Fibroblast of villous mesenchyme (primary cell): ENCODE measurements at regions not wholly inside any gene's neighbourhood (a gene's known extent, or its start where the extent isn't known, plus 50 kb on each side); places are given as distances from the start of the nearest gene placed in this dataset.

Source experiments
- DNase-seq: peaks from one replicate; pipeline ENCODE4 v3.0.0-alpha.2; 2010; ENCODE audit warnings: low read depth
- H3K4me3 ChIP-seq: 2 replicates; pipeline ENCODE4 v1.5.1; 2011; ENCODE audit warnings: low read depth, mild to moderate bottlenecking, low read length
- TF ChIP-seq, protein P1 (sequence below): IDR thresholded peaks from 2 replicates; pipeline ENCODE4 v1.5.1; 2012; ENCODE audit warnings: low read depth, mild to moderate bottlenecking, low read length; ENCODE audit not compliant: insufficient read depth

DNA sequence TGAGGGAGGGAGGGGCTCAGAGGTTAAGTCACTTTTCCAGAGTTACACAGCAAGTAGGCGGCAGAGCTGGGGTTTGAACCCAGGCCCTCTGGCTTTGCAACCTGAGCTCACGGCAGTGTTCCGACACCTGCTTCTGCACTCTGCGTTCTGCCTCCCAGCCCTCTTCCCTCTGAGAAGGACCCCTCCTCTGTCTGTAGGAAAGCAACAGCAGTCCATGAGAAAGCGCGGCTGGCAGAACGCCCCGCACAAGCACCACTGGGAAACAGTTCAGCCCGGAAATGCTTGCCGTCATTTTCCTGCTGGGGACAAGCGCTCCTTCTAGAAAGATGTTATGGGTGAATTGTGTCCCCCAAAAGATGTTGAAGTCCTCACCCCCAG lies 241.1 kb downstream of the NPHP4 start:
- DNase-seq, result no peak
- TF ChIP-seq, protein P1, sequence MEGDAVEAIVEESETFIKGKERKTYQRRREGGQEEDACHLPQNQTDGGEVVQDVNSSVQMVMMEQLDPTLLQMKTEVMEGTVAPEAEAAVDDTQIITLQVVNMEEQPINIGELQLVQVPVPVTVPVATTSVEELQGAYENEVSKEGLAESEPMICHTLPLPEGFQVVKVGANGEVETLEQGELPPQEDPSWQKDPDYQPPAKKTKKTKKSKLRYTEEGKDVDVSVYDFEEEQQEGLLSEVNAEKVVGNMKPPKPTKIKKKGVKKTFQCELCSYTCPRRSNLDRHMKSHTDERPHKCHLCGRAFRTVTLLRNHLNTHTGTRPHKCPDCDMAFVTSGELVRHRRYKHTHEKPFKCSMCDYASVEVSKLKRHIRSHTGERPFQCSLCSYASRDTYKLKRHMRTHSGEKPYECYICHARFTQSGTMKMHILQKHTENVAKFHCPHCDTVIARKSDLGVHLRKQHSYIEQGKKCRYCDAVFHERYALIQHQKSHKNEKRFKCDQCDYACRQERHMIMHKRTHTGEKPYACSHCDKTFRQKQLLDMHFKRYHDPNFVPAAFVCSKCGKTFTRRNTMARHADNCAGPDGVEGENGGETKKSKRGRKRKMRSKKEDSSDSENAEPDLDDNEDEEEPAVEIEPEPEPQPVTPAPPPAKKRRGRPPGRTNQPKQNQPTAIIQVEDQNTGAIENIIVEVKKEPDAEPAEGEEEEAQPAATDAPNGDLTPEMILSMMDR, result no peak
- no peak overlapping the region for H3K4me3 ChIP-seq

DNA sequence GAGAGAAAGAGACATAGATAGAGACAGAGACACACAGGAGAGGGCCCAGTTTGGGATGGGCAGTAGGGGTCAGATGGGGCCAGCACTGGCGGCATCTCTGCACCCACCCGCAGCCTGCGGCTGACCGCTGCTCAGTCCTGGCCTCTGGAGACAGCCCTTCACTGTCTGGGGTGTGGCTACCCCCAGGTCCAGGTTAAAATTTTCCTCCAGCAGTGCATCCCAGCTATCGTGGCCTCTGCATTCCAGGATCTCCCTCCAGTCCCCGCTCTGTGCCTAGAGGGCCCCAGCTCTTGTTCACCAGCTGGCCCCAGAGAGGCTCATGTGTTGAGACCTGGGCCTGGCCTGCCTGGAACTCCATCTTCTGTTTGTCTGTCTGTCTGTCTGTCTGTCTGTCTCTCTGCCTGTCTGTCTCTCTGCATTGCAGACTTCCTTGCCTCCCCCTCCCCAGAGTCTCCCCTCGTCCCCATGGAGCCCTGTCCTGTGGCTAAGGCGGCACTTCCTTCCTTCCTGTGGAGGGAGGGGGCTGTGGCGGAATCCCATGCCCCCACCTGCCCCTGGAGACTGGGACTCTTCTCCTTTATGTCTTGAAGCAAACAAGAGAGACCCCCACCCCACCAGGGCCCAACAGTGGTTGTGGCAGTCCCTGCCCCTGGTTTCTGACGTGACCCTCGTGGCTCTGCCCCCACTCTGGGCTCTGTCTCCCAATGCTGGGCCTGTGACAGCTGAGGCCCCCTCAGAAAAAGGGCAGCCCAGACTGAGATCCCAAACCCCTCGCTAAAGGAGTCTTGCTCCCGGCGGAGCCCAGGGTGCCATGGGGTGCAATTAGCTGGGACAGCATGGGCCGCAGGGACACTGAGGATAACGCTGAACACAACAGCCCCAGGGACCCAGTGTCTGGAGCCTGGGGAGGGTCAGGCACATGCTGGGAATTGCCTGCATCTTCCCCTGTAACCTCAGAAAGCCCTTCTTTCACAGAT lies 241.8 kb downstream of the NPHP4 start:
- no peak for DNase-seq
- TF ChIP-seq, protein P1, result no peak
- no peak overlapping the region for H3K4me3 ChIP-seq

DNA sequence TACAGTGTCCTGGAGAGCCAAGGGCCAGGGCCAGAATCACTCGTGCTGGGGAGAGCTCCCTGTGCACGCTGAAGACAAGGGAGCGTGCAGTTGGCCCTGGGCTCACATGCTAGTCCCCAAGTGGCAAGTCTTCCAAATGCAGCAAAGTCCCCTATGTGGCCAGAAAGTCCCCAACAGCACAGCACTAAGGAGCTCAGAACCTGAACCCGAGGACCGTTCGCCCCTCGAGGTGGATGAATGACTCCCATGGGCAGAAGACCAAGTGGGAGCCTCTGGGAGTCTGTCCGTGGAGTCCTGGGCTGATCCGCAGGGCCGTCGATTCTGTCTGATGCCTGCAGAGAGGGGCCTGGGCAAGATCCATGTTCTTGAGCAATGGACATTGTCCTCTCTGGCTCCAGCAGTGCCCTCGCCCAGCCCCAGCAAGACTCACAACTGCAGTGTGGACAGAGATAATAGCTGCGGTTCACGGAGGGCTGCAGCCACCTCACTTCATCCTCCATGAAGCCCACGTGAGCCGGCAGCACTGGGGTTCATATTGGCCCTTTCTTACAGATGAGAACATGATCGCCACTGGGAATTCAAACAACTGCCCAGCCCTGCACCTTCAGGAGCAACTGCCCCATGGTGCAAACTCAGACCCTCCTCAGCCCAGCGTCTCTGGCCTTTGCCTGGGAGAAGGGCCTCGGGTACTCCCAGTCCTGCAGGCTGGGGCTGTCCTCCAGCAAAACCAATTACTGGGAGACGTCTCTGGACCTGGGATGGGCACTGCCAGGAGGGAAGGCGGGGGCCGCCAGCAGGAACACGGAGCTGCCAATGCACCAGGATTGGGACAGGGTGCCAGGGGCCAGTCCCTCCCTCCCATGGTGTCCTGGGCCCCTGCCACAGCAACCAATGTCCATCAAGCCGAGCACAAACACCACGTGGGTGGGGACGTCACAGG lies 243.7 kb downstream of the NPHP4 start:
- no peak overlapping the region for H3K4me3 ChIP-seq
- no peak for DNase-seq
- TF ChIP-seq, protein P1, result no peak

DNA sequence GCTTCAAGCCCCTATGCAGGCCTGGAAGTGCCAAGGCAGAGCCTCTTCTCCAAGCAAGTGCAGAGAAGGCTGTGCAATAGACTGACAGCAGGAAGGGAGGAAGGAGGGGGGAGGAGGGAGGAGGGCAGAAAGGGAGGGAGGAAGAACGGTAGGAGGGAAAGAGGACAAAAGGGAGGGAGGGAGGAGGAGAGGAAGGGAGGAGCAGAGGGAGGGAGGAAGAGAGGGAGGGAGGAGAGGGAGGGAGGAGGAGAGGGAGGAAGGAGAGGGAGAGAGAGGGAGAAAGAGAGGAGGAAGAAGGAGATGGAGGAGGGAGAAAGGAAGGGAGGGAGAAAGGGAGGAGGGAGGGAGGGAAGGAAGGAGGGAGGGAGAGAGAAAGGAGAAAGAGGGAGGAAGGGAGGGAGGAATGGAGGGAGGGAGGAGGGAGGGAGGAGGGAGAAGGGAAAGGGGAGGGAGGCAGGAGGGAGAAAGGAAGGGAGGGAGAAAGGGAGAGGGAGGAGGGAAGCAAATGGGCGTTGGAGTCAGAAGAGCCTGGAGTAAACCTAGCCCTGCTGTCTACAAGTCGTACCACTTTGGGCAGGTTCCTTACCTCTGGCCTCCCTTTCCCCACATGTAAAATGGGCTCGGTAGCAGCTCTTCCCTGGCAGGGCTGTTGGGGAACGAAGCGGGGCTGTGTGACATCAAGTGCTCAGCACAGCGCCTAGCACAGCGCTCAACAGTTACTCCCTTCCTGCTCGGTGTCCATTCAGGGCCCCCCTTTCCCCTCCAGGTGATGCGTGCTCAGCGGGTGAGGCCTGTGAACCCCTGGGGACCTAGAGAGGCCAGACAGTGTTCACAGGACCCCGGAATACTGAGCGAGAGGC lies 244.6 kb downstream of the NPHP4 start:
- no peak overlapping the region for H3K4me3 ChIP-seq
- DNase-seq, result no peak
- TF ChIP-seq, protein P1, result no peak

DNA sequence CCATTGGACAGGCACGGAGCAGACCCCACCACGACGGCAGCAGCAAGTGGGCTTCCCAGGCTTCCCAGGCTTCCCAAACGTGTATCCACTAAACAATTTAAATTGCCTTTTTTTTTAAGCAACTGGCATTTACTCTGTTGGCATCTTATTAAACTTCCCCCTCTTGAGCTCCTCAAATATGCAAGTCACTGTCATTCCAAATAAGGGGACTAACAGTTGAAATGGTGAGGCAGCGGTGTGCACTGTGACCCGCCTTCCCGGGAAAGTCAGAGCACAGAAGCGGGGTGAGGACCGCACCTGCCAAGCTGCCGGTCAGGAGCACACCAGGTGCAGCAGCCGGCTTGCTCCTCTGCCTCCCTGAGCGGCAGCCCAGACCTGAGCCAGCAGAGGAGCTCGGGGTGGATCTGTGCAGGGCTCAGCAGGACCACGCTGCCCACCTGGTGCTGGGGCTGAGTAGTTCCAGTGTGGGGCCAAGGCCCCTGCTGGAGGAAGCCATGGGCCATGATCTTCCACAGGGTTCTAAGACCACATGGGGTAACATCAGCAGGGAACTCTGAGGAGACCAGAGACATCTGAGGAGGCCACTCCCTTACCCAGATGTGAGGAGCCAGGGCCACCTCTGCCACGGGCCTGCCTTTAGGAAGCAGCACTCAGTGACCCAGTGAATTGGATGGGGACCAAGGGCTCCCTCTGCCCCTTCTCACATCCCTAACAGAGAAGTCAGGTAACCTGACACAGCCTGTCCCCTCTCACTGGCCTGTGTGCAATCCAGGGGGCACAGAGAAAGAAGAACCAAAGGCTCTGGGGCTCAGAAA lies 245.4 kb downstream of the NPHP4 start:
- DNase-seq, result no peak
- TF ChIP-seq, protein P1, result no peak
- H3K4me3 ChIP-seq, result no peak overlapping the region
